HG02885 (cell line): ENCODE measurements at regions not wholly inside any gene's neighbourhood (a gene's known extent, or its start where the extent isn't known, plus 50 kb on each side); places are given as distances from the start of the nearest gene placed in this dataset.
A peak's percentile ranks its signal among the peaks of the same experiment; 100 is the strongest.
"Not testable (repeated sequence)": the region's sequence is repeated elsewhere in the genome, so short reads cannot be mapped to it uniquely, and the experiment has no call there.

Experiments used
- ATAC-seq: cut with Tn5 transposase; IDR thresholded peaks from one replicate; pipeline ENCODE4 v1.9.1; 2021; ENCODE audit warnings: mild to moderate bottlenecking; ENCODE audit not compliant: unreplicated experiment, poor library complexity

- peak; percentile 99 for ATAC-seq
Measured at GRCh38 chr9:66764799-66765493, 135.6 kb upstream of the ZNF658 start.

DNA sequence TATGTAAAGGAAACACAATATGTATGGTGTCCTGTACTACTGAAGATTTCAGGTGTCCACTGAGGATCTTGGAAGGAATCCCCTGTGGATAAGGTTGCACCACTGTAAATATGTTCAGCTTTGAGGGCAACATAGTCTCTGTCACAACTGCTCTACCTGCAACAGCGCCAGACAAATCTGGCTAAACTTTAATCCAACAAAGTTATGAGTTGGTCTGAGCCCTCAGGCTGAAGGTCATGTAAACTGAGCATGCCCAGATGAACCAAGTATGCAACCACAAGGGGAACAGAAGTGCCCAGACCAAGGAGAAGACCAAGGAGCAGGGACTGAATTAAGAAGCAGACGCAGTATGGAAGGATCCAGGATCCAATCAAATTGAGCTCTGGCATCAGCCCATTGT is 135.0 kb upstream of the ZNF658 start:
- not testable (repeated sequence) for ATAC-seq

GRCh38 chr9:66771504-66771903 is 129.0 kb upstream of the ZNF658 start:
- ATAC-seq, result not testable (repeated sequence)

DNA sequence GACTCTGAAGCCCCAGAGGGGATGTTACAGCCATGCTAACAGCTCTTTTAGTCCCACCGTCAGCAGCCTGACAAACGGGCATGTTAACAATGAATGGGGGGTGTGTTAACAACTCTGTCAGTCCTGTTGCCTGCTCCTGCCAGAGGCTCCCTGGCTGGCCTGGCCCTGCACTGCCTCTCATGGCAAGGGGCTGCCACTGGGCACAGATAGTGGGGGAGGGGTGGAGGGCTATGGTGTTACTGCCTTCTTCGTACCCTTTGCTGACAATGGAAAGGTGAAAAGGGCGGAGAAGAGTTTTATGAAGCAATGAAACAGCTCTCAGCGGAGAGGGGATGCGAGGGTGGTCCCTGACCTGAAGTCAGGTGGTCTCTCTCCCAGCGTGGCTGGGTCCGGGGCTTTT is 125.9 kb upstream of the ZNF658 start:
- not testable (repeated sequence) for ATAC-seq

DNA sequence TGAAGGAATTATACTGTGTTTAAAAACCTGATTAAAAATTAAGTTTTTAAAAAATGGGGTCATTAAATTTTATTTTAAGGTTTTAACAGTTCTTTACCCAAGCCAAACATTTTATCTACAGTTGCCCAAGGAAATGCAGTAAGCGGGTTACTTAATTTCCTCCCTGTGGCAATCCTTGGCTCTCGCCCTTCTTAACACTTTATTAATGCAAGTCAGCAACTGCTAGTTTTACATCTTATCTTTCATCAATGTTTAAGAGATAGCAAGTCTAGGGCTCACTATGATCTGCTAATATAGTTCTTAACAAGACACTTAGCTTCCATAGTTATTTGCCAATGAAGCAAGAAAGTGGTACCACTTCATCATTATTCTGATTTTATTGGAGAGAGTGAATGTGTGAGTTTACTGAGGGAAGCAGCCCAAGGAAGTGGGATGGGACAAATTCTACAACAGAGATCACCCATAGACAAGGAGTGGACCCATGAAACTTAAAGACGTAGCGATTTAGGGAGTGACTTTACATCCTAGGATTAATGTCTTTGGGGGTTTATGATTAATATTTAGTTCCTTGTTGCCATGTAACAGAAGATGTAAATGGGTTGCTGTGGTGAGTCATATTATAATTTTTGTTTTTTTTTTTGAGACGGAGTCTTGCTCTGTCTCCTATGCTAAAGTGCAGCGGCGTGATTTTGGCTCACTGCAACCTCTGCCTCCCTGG is 120.4 kb upstream of the ZNF658 start:
- not testable (repeated sequence) for ATAC-seq

GRCh38 chr9:66781240-66781639 is 119.3 kb upstream of the ZNF658 start:
- not testable (repeated sequence) for ATAC-seq

DNA sequence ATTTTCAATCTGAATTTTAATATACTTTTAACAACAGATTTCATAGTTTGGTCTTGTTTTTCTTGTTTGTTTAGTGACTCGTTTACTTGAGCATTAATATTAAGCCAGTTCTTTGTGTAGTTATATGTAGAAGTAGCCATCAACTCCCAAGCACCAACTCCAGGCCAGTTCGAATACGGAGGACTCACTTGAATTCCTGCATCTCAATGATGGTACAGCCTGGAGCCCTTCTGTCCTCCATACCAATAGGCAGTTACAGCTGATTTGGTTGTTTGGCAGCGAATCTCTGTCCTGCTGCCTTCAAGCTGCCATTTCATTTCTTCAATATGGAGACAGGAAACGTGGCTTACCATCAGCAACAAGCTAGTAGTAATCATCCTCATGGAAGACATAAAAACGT is 118.5 kb upstream of the ZNF658 start:
- not testable (repeated sequence) for ATAC-seq

DNA sequence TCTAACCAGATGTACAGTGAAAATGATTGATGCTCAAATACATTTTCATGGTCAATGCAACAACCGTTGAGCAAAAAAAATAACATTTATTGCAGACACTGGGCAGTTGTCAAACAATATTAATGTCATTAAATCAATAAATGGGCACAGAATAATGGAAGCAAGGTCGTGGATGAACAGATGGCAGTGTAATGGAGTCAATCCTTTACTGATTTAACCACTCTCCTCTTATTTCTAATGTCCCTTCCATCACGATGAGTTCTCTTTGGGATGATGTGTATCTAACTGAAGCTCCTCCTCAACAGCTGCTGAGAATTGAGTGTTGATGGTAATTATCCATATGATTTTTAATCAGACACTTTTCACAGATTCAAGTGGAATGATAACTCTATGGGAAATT is 114.9 kb upstream of the ZNF658 start:
- not testable (repeated sequence) for ATAC-seq

- ATAC-seq, result not testable (repeated sequence)
Measured at GRCh38 chr9:66791092-66791750, 109.3 kb upstream of the ZNF658 start.

- not testable (repeated sequence) for ATAC-seq
Measured at GRCh38 chr9:66794769-66795168, 105.8 kb upstream of the ZNF658 start.

- ATAC-seq, result not testable (repeated sequence)
Measured at GRCh38 chr9:66795723-66796503, 104.6 kb upstream of the ZNF658 start.

DNA sequence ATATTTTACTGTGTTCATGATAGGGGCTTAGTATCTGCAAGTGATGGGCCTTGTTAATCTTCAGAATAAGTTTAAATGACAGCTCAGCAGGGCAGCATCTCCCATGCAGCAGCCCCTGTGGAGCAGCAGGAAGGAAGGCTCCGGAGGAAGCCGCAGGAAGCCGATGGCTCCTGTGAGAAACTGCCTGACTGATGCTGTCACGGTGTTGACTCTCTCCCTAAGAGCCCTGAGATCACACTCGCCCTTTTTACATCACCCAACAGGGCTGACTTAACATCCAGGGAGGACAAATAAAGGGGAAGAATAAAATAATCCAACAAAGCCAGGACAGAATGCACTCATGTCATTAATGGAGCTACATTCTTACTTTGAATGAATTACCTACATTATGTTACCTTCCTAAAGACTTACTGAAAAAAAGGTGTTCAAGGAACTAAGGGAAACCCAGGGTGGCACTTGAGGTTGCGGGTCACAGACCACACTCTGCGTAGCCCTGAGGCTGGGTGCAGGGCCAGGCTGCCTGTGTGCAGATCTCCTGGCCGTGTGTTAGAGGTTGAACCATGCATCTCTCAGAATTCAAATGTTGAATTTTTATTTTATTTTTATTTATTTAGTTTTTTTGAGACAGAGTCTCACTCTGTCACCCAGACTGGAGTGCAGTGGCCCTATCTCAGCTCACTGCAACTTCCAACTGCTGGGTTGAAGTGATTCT is 102.5 kb upstream of the ZNF658 start:
- not testable (repeated sequence) for ATAC-seq

DNA sequence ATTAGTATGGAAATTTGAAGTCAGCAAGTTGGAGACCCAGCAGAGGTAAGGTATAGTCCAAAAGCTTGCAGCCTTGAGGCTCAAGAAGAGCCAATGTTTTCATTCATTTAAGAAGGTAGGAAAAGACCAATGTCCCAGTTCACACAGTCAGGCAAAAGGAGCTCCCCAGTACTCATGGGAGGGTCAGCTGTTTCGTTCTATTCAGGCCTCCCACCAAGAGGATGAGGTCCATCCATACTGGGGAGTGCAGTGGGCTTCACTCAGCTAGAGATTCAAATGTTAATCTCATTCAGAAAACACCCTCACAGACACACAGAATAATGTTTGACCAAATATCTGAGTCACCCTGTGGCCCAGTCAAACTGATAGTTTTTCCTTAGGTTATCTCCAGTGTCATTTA is 96.9 kb upstream of the ZNF658 start:
- not testable (repeated sequence) for ATAC-seq

GRCh38 chr9:66810247-66810646 is 90.3 kb upstream of the ZNF658 start:
- ATAC-seq, result not testable (repeated sequence)

DNA sequence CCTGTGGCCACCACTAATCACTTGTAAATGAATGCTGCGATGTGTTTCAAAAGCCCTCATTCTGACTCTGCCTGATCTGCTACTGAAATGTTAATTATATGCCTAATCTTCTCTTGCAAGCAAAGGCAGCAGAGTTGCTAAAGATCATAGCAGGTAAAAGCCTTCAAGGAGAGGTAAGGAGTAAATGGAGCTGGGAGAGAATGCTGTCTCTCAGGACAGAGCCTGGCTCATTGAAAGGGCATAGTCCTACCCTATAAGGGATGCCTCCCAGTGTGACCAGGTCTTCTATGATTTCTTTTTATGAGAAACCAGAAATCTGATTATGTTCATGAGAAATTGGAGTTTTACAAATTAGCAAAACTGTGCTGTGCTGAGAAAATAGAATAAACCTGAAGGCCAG is 88.2 kb upstream of the ZNF658 start:
- ATAC-seq, result not testable (repeated sequence)

- not testable (repeated sequence) for ATAC-seq
Measured at GRCh38 chr9:66812967-66813366, 87.6 kb upstream of the ZNF658 start.

GRCh38 chr9:66814038-66814437 is 86.5 kb upstream of the ZNF658 start:
- ATAC-seq, result not testable (repeated sequence)

DNA sequence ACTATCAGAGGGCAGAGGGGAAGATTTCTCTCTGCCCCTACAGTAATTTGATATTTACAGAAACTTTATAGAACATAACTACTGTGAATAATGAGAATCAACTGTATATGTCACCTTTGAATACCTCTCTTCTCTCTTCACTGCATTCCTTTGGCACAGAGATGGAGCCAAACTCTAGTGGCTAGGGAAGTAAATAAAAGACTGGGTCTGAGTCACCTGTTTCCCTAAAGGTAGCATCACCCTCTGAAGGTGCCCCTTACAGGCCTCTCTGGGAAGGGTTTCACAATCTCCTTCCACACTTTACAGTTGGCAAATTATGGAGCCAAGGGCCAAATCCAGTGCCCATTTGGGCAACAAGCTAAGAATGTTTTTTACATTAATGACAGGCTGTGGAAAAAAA is 81.0 kb upstream of the ZNF658 start:
- ATAC-seq, result not testable (repeated sequence)

DNA sequence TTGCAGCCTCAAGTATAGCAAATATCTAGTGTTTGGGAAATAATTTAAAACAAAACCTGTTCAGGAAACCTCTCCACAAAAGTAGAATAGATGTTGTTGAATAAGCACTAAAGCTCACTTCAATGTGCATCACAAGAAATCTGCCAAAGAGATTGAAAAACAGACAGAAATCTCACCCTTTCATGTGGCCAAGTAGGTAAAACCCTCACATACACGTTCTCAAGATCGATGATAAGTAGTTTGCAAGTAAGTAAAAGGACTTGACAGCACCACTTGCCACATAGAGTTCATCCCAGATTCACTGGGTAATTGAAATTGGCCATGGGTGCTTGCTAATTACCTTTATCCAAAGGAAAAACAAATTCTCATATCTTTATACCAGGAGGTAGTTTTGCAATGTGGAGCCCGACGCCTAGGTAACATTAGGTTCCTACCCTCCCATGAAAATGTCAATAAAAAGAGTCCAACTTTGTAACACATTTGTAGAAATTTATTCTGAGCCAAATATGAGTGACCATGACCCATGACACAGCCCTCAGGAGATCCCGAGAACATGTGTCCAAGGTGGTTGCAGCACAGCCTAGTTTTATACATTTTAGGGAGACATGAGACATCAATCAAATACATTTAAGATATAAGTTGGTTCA is 80.4 kb upstream of the ZNF658 start:
- not testable (repeated sequence) for ATAC-seq
